ENCODE measurements at regions not wholly inside any gene's neighbourhood (a gene's known extent, or its start where the extent isn't known, plus 50 kb on each side); places are given as distances from the start of the nearest gene placed in this dataset.

GRCh38 chr9:79885093-79885857 lies 313.5 kb downstream of the TLE4 start:
- Histone ChIP-seq H3K9me3 (no peaks in the 10 kb centered on the region), H3K27ac (no peak overlapping the region), H3K36me3 (replicated peaks in 1 of 2; ENCODE audit: insufficient read depth in 1 of 2, low read depth in 2 of 2) (no peaks in the 10 kb centered on the region), H3K27me3 (no peaks in the 10 kb centered on the region), H3K4me1 (no peaks in the 10 kb centered on the region), H3K4me3 (no peak overlapping the region)
- DNase-seq = no peak
- WGBS, 2 donors = 76 to 83% methylated on average over 6 of the region's 6 CpGs
- intact Hi-C loops (cut with DNase I) = no loop called here
- TF ChIP-seq CTCF (IDR thresholded peaks at IDR 0.05) (no peak), POLR2A (IDR thresholded peaks at IDR 0.05) (no peak)
- no peak for ATAC-seq

- Histone ChIP-seq H3K4me1 (no peaks in the 10 kb centered on the region), H3K27me3 (no peaks in the 10 kb centered on the region), H3K27ac (no peak overlapping the region), H3K9me3 (no peaks in the 10 kb centered on the region), H3K4me3 (no peak overlapping the region), H3K36me3 (replicated peaks in 1 of 2; ENCODE audit: insufficient read depth in 1 of 2, low read depth in 2 of 2) (no peaks in the 10 kb centered on the region)
- intact Hi-C loops (cut with DNase I) = no loop called here
- 28 to 37% methylated on average over 4 of the region's 4 CpGs for WGBS, 2 donors
- ATAC-seq (no peak), DNase-seq (no peak)
- TF ChIP-seq CTCF (IDR thresholded peaks at IDR 0.05) (no peak), POLR2A (IDR thresholded peaks at IDR 0.05) (no peak)
These were observed 312.8 kb downstream of the TLE4 start for GRCh38 chr9:79884546-79884945.

GRCh38 chr9:79883073-79883645 lies 311.4 kb downstream of the TLE4 start:
- no peaks in the 10 kb centered on the region for H3K27me3 ChIP-seq
- H3K4me3 ChIP-seq = no peak overlapping the region
- H3K9me3 ChIP-seq = no peaks in the 10 kb centered on the region
- H3K27ac ChIP-seq = no peak overlapping the region
- no peak for TF ChIP-seq POLR2A (IDR thresholded peaks at IDR 0.05)
- TF ChIP-seq CTCF (IDR thresholded peaks at IDR 0.05) = no peak
- H3K4me1 ChIP-seq = no peaks in the 10 kb centered on the region
- intact Hi-C loops (cut with DNase I) = no loop called here
- WGBS, 2 donors = 42 to 72% methylated on average over 3 of the region's 3 CpGs
- ATAC-seq (no peak), DNase-seq (no peak)
- no peaks in the 10 kb centered on the region for H3K36me3 ChIP-seq (replicated peaks in 1 of 2; ENCODE audit: insufficient read depth in 1 of 2, low read depth in 2 of 2)

GRCh38 chr9:79880626-79881025 lies 308.9 kb downstream of the TLE4 start:
- H3K36me3 ChIP-seq (replicated peaks in 1 of 2; ENCODE audit: insufficient read depth in 1 of 2, low read depth in 2 of 2) = no peaks in the 10 kb centered on the region
- intact Hi-C loops (cut with DNase I) = no loop called here
- no peaks in the 10 kb centered on the region for H3K4me1 ChIP-seq
- no peaks in the 10 kb centered on the region for H3K9me3 ChIP-seq
- no peak overlapping the region for H3K4me3 ChIP-seq
- H3K27me3 ChIP-seq = no peaks in the 10 kb centered on the region
- ATAC-seq (no peak), DNase-seq (no peak)
- TF ChIP-seq CTCF (IDR thresholded peaks at IDR 0.05) (no peak), POLR2A (IDR thresholded peaks at IDR 0.05) (no peak)
- H3K27ac ChIP-seq = no peak overlapping the region

Measured in body of pancreas (tissue), 4 donors.